ENCODE measurements at regions not wholly inside any gene's neighbourhood (a gene's known extent, or its start where the extent isn't known, plus 50 kb on each side); places are given as distances from the start of the nearest gene placed in this dataset.

GRCh38 chr1:234546890-234547788, 62.8 kb downstream of the IRF2BP2 start:
- TF ChIP-seq CTCF (IDR thresholded peaks at IDR 0.05) (no peak), POLR2A (IDR thresholded peaks at IDR 0.05) (no peak), POLR2AphosphoS5 (IDR thresholded peaks at IDR 0.05) (no peak)
